IPS-18a (cell line): ENCODE measurements at regions not wholly inside any gene's neighbourhood (a gene's known extent, or its start where the extent isn't known, plus 50 kb on each side); places are given as distances from the start of the nearest gene placed in this dataset.

Source experiments
- H3K27ac ChIP-seq: one replicate; pipeline ENCODE4 v1.5.1; 2013; ENCODE audit warnings: low read length
- H3K27me3 ChIP-seq: one replicate; pipeline ENCODE4 v1.6.1; 2013; ENCODE audit warnings: mild to moderate bottlenecking, low read length; ENCODE audit not compliant: control insufficient read depth, insufficient read depth
- H3K36me3 ChIP-seq: one replicate; pipeline ENCODE4 v1.6.1; 2013; ENCODE audit warnings: low read depth, low read length; ENCODE audit not compliant: control insufficient read depth
- H3K4me1 ChIP-seq: one replicate; pipeline ENCODE4 v1.6.1; 2013; ENCODE audit warnings: low read depth, low read length; ENCODE audit not compliant: control insufficient read depth
- H3K4me3 ChIP-seq: one replicate; pipeline ENCODE4 v1.5.1; 2013; ENCODE audit warnings: low read length
- H3K9ac ChIP-seq: one replicate; pipeline ENCODE4 v1.6.1; 2013; ENCODE audit warnings: mild to moderate bottlenecking, low read length, moderate library complexity
- H3K9me3 ChIP-seq: one replicate; pipeline ENCODE4 v1.6.1; 2013; ENCODE audit warnings: low read depth, low read length; ENCODE audit not compliant: control insufficient read depth

- Histone ChIP-seq H3K9me3 (no peaks in the 10 kb centered on the region), H3K4me3 (no peak overlapping the region), H3K4me1 (peaks cover 12% of the 10 kb centered on the region), H3K27me3 (no peaks in the 10 kb centered on the region), H3K36me3 (no peaks in the 10 kb centered on the region), H3K9ac (no peak overlapping the region), H3K27ac (no peak overlapping the region)
Observed at GRCh38 chr13:91165758-91166157, 181.7 kb upstream of the MIR17HG start.

- H3K4me1 ChIP-seq, result peaks cover 12% of the 10 kb centered on the region
- no peak overlapping the region for H3K27ac ChIP-seq
- no peak overlapping the region for H3K4me3 ChIP-seq
- H3K36me3 ChIP-seq, result no peaks in the 10 kb centered on the region
- H3K27me3 ChIP-seq, result no peaks in the 10 kb centered on the region
- H3K9me3 ChIP-seq, result no peaks in the 10 kb centered on the region
- H3K9ac ChIP-seq, result no peak overlapping the region
Observed at GRCh38 chr13:91166714-91167511, 180.6 kb upstream of the MIR17HG start.

- peaks cover 12% of the 10 kb centered on the region for H3K4me1 ChIP-seq
- no peak overlapping the region for H3K4me3 ChIP-seq
- no peak overlapping the region for H3K27ac ChIP-seq
- no peak overlapping the region for H3K9ac ChIP-seq
- H3K9me3 ChIP-seq, result no peaks in the 10 kb centered on the region
- H3K27me3 ChIP-seq, result no peaks in the 10 kb centered on the region
- H3K36me3 ChIP-seq, result no peaks in the 10 kb centered on the region
Observed at GRCh38 chr13:91167706-91168385, 179.6 kb upstream of the MIR17HG start.

GRCh38 chr13:91168386-91168711 lies 179.1 kb upstream of the MIR17HG start:
- Histone ChIP-seq H3K9ac (no peak overlapping the region), H3K36me3 (no peaks in the 10 kb centered on the region), H3K27me3 (no peaks in the 10 kb centered on the region), H3K9me3 (no peaks in the 10 kb centered on the region), H3K4me1 (peaks cover 12% of the 10 kb centered on the region), H3K4me3 (no peak overlapping the region), H3K27ac (no peak overlapping the region)

- H3K36me3 ChIP-seq, result no peaks in the 10 kb centered on the region
Observed at GRCh38 chr13:91169321-91170050, 178.0 kb upstream of the MIR17HG start.

GRCh38 chr13:91172160-91172559 lies 175.3 kb upstream of the MIR17HG start:
- Histone ChIP-seq H3K27me3 (no peaks in the 10 kb centered on the region), H3K4me3 (no peak overlapping the region), H3K9ac (no peak overlapping the region), H3K9me3 (no peaks in the 10 kb centered on the region), H3K27ac (no peak overlapping the region), H3K36me3 (no peaks in the 10 kb centered on the region), H3K4me1 (peaks cover 5% of the 10 kb centered on the region)

More at GRCh38 chr13:91169321-91170050, 178.0 kb upstream of the MIR17HG start:
- no peak overlapping the region for H3K27ac ChIP-seq
- no peak overlapping the region for H3K9ac ChIP-seq
- H3K9me3 ChIP-seq, result no peaks in the 10 kb centered on the region
- H3K27me3 ChIP-seq, result no peaks in the 10 kb centered on the region
- no peak overlapping the region for H3K4me3 ChIP-seq
- H3K4me1 ChIP-seq, result peaks cover 5% of the 10 kb centered on the region

- H3K27me3 ChIP-seq, result no peaks in the 10 kb centered on the region
- H3K4me1 ChIP-seq, result no peaks in the 10 kb centered on the region
- H3K27ac ChIP-seq, result no peak overlapping the region
- no peaks in the 10 kb centered on the region for H3K36me3 ChIP-seq
- H3K9me3 ChIP-seq, result no peaks in the 10 kb centered on the region
- H3K4me3 ChIP-seq, result no peak overlapping the region
- H3K9ac ChIP-seq, result no peak overlapping the region
Observed at GRCh38 chr13:91174886-91175501, 172.5 kb upstream of the MIR17HG start.

- H3K9me3 ChIP-seq, result no peaks in the 10 kb centered on the region
- no peaks in the 10 kb centered on the region for H3K36me3 ChIP-seq
- no peak overlapping the region for H3K9ac ChIP-seq
- H3K4me3 ChIP-seq, result no peak overlapping the region
- H3K27me3 ChIP-seq, result no peaks in the 10 kb centered on the region
- no peaks in the 10 kb centered on the region for H3K4me1 ChIP-seq
- no peak overlapping the region for H3K27ac ChIP-seq
Observed at GRCh38 chr13:91178099-91178498, 169.4 kb upstream of the MIR17HG start.

GRCh38 chr13:91181892-91182291 lies 165.6 kb upstream of the MIR17HG start:
- H3K36me3 ChIP-seq, result no peaks in the 10 kb centered on the region
- H3K4me1 ChIP-seq, result no peaks in the 10 kb centered on the region
- no peak overlapping the region for H3K4me3 ChIP-seq
- H3K27ac ChIP-seq, result no peak overlapping the region
- H3K9ac ChIP-seq, result no peak overlapping the region
- H3K9me3 ChIP-seq, result no peaks in the 10 kb centered on the region
- no peaks in the 10 kb centered on the region for H3K27me3 ChIP-seq

GRCh38 chr13:91184244-91184926 lies 163.1 kb upstream of the MIR17HG start:
- Histone ChIP-seq H3K9ac (no peak overlapping the region), H3K4me3 (no peak overlapping the region), H3K9me3 (no peaks in the 10 kb centered on the region), H3K36me3 (no peaks in the 10 kb centered on the region), H3K27me3 (no peaks in the 10 kb centered on the region), H3K27ac (no peak overlapping the region), H3K4me1 (no peaks in the 10 kb centered on the region)

- Histone ChIP-seq H3K36me3 (no peaks in the 10 kb centered on the region), H3K4me3 (no peak overlapping the region), H3K27ac (no peak overlapping the region), H3K27me3 (no peaks in the 10 kb centered on the region), H3K9me3 (no peaks in the 10 kb centered on the region), H3K9ac (no peak overlapping the region), H3K4me1 (no peaks in the 10 kb centered on the region)
Observed at GRCh38 chr13:91185294-91185863, 162.1 kb upstream of the MIR17HG start.
